RWPE2 (cell line): ENCODE measurements at regions not wholly inside any gene's neighbourhood (a gene's known extent, or its start where the extent isn't known, plus 50 kb on each side); places are given as distances from the start of the nearest gene placed in this dataset.

Experiments used
- ATAC-seq: fragments of 200-7000 bp; cut with Tn5 transposase; 3 replicates; pipeline ENCODE4 v1.9.1; 2021; ENCODE audit warnings: low read depth
- DNase-seq: peaks from one replicate; pipeline ENCODE4 v3.0.0-alpha.2; 2020; ENCODE audit warnings: low spot score
- H3K27ac ChIP-seq: fragments of 450-650 bp; 2 replicates; pipeline ENCODE4 v1.5.1; 2017; ENCODE audit warnings: mild to moderate bottlenecking; ENCODE audit not compliant: poor library complexity, severe bottlenecking
- H3K27me3 ChIP-seq: fragments of 250-450 bp; sonication (Bioruptor Pico); 2 replicates; pipeline ENCODE4 v1.5.1; 2021; ENCODE audit warnings: mild to moderate bottlenecking, moderate library complexity; ENCODE audit not compliant: insufficient read depth, poor library complexity, severe bottlenecking
- H3K36me3 ChIP-seq: fragments of 250-450 bp; sonication (Bioruptor Pico); 2 replicates; pipeline ENCODE4 v1.5.1; 2020; ENCODE audit warnings: low read depth, mild to moderate bottlenecking, moderate library complexity
- H3K4me1 ChIP-seq: fragments of 250-450 bp; sonication (Bioruptor Pico); 2 replicates; pipeline ENCODE4 v1.5.1; 2021; ENCODE audit warnings: mild to moderate bottlenecking, moderate library complexity; ENCODE audit not compliant: insufficient read depth, poor library complexity, severe bottlenecking
- H3K4me3 ChIP-seq: fragments of 250-450 bp; sonication (Bioruptor Pico); 2 replicates; pipeline ENCODE4 v1.5.1; 2021; ENCODE audit warnings: mild to moderate bottlenecking, moderate library complexity; ENCODE audit not compliant: severe bottlenecking
- H3K9me3 ChIP-seq: fragments of 250-450 bp; sonication (Bioruptor Pico); 2 replicates; pipeline ENCODE4 v1.5.1; 2021; ENCODE audit warnings: mild to moderate bottlenecking, moderate library complexity; ENCODE audit not compliant: severe bottlenecking
- TF ChIP-seq, protein P1 (sequence below): fragments of 450-650 bp; IDR thresholded peaks from one replicate; pipeline ENCODE4 v1.5.1; 2017; ENCODE audit warnings: mild to moderate bottlenecking, moderate library complexity; ENCODE audit not compliant: poor library complexity, severe bottlenecking

DNA sequence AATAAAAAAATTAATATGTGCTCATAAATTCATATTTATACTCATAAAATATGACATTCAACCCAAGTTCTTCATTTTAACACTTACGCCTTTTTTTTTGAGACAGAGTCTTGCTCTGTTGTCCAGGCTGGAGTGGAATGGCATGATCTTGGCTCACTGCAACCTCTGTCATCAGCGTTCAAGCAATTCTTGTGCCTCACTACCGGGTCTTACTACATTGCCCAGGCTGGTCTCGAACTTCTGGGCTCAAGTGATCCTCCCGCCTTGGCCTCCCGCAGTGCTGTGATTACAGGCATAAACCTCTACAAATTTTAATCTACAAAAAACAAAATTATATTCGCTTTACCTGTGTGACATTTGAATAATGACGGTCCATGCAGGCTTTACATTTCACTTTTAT is 74.1 kb upstream of the SNRPN start:
- H3K4me3 ChIP-seq = no peak overlapping the region
- no peak for DNase-seq
- H3K9me3 ChIP-seq = peaks cover 3% of the 10 kb centered on the region
- TF ChIP-seq, protein P1, sequence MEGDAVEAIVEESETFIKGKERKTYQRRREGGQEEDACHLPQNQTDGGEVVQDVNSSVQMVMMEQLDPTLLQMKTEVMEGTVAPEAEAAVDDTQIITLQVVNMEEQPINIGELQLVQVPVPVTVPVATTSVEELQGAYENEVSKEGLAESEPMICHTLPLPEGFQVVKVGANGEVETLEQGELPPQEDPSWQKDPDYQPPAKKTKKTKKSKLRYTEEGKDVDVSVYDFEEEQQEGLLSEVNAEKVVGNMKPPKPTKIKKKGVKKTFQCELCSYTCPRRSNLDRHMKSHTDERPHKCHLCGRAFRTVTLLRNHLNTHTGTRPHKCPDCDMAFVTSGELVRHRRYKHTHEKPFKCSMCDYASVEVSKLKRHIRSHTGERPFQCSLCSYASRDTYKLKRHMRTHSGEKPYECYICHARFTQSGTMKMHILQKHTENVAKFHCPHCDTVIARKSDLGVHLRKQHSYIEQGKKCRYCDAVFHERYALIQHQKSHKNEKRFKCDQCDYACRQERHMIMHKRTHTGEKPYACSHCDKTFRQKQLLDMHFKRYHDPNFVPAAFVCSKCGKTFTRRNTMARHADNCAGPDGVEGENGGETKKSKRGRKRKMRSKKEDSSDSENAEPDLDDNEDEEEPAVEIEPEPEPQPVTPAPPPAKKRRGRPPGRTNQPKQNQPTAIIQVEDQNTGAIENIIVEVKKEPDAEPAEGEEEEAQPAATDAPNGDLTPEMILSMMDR = no peak
- no peaks in the 10 kb centered on the region for H3K4me1 ChIP-seq
- no peak overlapping the region for H3K27ac ChIP-seq
- H3K27me3 ChIP-seq = no peaks in the 10 kb centered on the region
- no peaks in the 10 kb centered on the region for H3K36me3 ChIP-seq
- ATAC-seq = no peak

DNA sequence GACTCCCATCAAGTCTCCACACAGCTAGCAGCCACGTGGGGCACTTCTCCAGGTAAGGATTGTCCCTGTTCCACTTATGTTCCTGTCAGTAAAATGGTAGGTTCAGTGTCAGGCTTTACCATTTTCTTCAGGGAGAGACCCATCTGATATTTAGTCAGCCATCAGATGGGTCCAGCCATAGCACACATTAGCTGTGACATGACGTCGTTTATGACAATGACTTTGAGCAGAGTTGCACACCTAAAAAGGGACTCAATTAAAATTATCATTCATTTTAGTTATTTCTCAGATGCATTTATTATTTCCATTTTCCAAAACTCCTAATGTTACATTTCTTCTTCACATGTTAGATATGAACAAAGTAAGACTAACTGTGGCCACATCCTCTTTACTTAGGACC is 68.2 kb upstream of the SNRPN start:
- H3K27ac ChIP-seq = no peak overlapping the region
- H3K4me1 ChIP-seq = no peaks in the 10 kb centered on the region
- no peaks in the 10 kb centered on the region for H3K9me3 ChIP-seq
- TF ChIP-seq, protein P1 = no peak
- H3K27me3 ChIP-seq = no peaks in the 10 kb centered on the region
- H3K36me3 ChIP-seq = no peaks in the 10 kb centered on the region
- ATAC-seq (no peak), DNase-seq (no peak)
- no peak overlapping the region for H3K4me3 ChIP-seq

DNA sequence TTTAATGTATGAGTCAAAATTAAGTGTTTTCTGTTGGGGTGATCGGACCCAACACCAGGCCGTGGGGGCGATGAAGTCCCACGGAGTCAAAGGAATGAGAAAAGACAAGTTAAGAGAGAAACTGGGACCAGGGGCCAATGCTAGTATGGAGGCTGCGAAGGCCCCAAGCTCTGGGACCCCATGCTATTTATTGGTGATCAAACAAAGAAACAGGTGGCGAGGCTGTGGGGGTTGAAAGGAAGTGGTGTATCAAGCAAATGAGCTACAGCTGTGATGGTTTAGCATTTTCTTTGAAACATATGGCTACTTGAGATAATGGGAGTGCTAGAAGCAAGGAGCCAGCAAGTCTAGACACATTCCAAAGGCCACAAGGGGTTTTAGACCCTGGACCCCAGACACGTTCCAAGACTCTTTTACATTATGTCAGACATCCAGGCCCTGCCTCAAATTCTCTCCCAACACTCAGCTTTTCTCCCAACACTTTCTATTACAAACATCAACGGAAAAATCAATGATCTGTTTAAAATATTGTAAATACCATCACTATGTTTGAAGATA is 56.0 kb upstream of the SNRPN start:
- no peak for ATAC-seq

DNA sequence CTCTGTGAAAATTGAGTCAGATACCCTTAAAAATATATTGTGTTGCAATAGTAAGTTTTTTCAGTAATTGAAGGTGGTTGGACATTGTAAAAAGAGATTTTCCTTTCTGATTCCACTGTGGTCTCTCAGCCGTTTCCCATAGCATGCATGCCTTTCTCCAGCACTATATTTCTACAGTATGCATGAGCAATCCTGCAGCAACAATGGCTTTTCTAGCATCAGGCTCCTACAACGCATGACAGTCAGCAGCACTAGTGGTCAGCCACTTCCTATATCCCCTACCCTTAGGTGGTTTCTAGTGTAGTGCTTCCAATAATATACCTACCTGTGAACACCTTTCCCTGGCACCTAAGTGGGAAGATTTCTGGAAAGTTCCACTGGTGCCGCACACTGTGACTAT is 55.4 kb upstream of the SNRPN start:
- no peaks in the 10 kb centered on the region for H3K27me3 ChIP-seq
- DNase-seq = no peak
- no peak for ATAC-seq
- no peaks in the 10 kb centered on the region for H3K9me3 ChIP-seq
- no peaks in the 10 kb centered on the region for H3K36me3 ChIP-seq
- TF ChIP-seq, protein P1 = no peak
- no peak overlapping the region for H3K27ac ChIP-seq
- no peak overlapping the region for H3K4me3 ChIP-seq
- no peaks in the 10 kb centered on the region for H3K4me1 ChIP-seq

More for the DNA sequence above, 56.0 kb upstream of the SNRPN start:
- no peak overlapping the region for H3K4me3 ChIP-seq
- H3K9me3 ChIP-seq = no peaks in the 10 kb centered on the region
- H3K36me3 ChIP-seq = no peaks in the 10 kb centered on the region
- DNase-seq = no peak
- TF ChIP-seq, protein P1 = no peak
- no peaks in the 10 kb centered on the region for H3K27me3 ChIP-seq
- no peaks in the 10 kb centered on the region for H3K4me1 ChIP-seq
- H3K27ac ChIP-seq = no peak overlapping the region

DNA sequence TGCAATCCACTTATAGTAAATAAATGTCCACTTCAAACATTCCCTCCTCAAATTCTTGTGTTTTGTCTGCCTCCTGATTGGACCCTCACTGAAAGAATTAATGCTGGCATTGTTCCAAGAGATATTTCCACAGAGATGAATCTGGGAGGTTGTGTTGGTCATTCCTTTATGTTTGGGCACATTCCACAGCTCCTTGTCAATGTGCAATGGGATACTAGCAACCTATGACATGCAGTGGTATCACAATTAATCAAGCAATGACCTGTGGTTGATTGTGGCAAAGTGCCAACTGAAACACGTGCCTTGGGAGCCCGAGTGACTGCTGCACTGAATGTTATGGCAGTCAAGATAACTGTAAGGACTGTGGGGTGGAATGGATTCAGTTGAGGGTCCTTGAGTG is 55.0 kb upstream of the SNRPN start:
- ATAC-seq = no peak
- no peak overlapping the region for H3K4me3 ChIP-seq

More for the DNA sequence above, 55.0 kb upstream of the SNRPN start:
- no peak overlapping the region for H3K27ac ChIP-seq
- DNase-seq = no peak
- H3K9me3 ChIP-seq = no peaks in the 10 kb centered on the region
- TF ChIP-seq, protein P1 = no peak
- H3K36me3 ChIP-seq = no peaks in the 10 kb centered on the region
- H3K27me3 ChIP-seq = no peaks in the 10 kb centered on the region
- no peaks in the 10 kb centered on the region for H3K4me1 ChIP-seq
